Left ventricle myocardium inferior (tissue), 1 donor: ENCODE measurements at regions not wholly inside any gene's neighbourhood (a gene's known extent, or its start where the extent isn't known, plus 50 kb on each side); places are given as distances from the start of the nearest gene placed in this dataset.
"Not testable (repeated sequence)": the region's sequence is repeated elsewhere in the genome, so short reads cannot be mapped to it uniquely, and the experiment has no call there.

ENCODE experiments used
- DNase-seq: peaks from one replicate; pipeline ENCODE4 v3.0.0-alpha.2; 2020
- H3K27ac ChIP-seq: fragments of 200-600 bp; replicated peaks from 2 replicates; pipeline ENCODE4 v1.8.0; 2021
- H3K27me3 ChIP-seq: fragments of 200-600 bp; 2 replicates; pipeline ENCODE4 v1.8.0; 2021; ENCODE audit warnings: low read depth
- H3K36me3 ChIP-seq: fragments of 200-600 bp; 2 replicates; pipeline ENCODE4 v1.8.0; 2021
- H3K4me1 ChIP-seq: fragments of 200-600 bp; 2 replicates; pipeline ENCODE4 v1.8.0; 2021
- H3K4me3 ChIP-seq: fragments of 200-600 bp; 2 replicates; pipeline ENCODE4 v1.8.0; 2021; ENCODE audit warnings: mild to moderate bottlenecking, moderate library complexity
- H3K9me3 ChIP-seq: fragments of 200-600 bp; replicated peaks from 2 replicates; pipeline ENCODE4 v1.8.0; 2021
- intact Hi-C: fragments of 100-400 bp; cut with micrococcal nuclease; formaldehyde crosslinking; loops from one replicate; pipeline ENCODE4 v1.11.0; 2022
- donor health status: DM: no; HTN: yes; CAD: no; lungs with severe emphysema.

DNA sequence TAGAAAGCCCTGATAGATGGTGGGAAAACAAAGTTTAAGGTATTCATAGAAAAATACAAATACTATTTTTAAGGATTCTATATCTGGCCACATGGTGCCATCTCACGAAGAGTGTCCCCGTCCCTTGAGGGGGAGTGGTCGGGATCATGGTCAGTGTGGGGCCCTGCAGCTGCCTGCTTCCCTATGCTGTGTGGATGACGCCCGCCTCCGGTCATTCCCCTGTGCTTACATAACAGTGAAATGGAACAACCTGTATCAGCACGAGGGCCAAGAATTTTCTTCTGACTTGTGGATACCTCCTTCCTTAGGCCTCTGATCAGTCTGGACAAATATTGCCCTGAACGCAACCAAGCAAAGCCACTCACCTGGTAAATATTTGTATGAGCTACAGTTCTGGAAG lies 2724.1 kb upstream of the TPTE start:
- DNase-seq, H3K4me1 ChIP-seq, H3K36me3 ChIP-seq, H3K9me3 ChIP-seq, H3K4me3 ChIP-seq, H3K27me3 ChIP-seq, intact Hi-C loops, H3K27ac ChIP-seq: not testable (repeated sequence)

DNA sequence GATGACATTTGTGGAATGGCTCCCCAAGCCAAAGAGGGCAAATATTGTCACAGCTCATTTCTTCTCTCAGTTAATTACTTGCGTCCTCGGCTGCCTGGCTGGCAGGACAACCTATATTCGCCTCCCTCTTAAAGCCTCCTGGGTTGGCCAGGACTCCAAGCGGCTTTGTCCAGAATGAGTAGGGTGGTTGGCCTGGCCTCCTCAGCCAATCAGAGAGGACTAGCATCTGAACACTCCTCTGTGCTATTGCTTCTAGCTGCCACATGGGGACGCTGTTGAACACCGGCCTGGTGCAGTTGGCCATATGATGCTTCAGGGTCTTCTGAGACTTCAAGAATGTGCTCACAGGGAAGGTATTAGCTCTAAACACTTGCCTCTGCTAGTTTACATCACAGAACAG lies 2722.9 kb upstream of the TPTE start:
- H3K9me3 ChIP-seq, H3K4me3 ChIP-seq, H3K27me3 ChIP-seq, H3K27ac ChIP-seq, H3K4me1 ChIP-seq, intact Hi-C loops, DNase-seq, H3K36me3 ChIP-seq: not testable (repeated sequence)

DNA sequence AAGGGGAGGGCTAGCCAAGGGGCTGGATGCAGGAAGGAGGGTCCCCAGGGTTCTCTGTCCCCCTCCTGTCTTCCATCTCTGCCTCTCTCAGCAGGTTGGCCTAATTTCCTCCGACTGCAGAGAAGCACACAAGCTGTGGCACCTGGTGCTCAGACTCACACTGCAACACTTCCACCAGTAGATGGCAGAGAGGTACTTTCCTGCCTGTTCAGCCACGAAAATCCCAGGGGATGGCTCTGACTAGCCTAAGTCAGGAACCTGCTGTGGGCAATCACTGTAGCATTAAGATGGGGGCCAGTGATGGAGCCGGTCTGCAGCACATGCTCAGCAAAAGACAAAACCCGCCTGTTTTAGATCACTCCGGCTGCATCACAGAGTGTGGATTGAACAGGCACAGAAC lies 2721.7 kb upstream of the TPTE start:
- H3K4me1 ChIP-seq, intact Hi-C loops, DNase-seq, H3K27me3 ChIP-seq, H3K4me3 ChIP-seq, H3K36me3 ChIP-seq, H3K9me3 ChIP-seq, H3K27ac ChIP-seq: not testable (repeated sequence)

DNA sequence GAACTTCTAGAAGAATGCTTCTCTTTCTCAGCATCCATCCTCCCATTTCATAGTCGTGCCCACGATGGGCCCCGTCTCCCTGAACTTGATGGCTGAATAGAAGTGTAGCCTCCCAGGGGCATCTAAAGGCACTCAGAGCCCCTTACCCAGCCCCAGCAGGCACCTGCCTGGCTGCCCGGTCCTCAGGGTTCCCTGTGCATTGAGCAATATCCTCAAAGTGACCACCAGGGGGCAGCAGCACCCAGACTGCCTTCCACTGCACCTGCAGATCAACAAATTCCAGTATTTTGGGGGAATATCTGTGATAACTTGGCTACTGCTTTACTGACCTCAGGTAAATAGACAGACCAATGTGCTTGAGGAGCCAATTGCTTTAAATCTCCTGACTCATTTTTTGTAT lies 2707.9 kb upstream of the TPTE start:
- H3K9me3 ChIP-seq, H3K4me1 ChIP-seq, H3K4me3 ChIP-seq, H3K27ac ChIP-seq, DNase-seq, intact Hi-C loops, H3K27me3 ChIP-seq, H3K36me3 ChIP-seq: not testable (repeated sequence)

DNA sequence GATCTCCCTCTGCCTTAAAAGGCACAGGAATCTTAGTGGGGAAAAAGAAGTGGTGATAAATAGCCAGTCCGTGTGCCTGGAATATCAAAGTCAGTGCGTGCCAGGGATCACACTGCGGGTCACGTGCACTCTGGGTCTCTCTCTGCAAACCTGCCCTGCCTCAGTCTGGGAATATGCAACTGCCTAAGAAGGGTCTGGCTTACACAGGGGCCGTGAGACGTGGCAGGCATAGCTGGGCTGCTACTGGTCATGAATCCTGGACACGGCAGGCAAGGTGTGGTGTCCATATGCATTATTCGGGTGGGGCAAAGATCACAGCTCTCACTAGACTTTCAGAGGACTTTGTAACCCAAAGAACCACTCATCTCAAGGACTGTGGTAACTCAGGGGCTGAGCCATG lies 2704.4 kb upstream of the TPTE start:
- H3K27me3 ChIP-seq, H3K27ac ChIP-seq, H3K9me3 ChIP-seq: not testable (repeated sequence)

DNA sequence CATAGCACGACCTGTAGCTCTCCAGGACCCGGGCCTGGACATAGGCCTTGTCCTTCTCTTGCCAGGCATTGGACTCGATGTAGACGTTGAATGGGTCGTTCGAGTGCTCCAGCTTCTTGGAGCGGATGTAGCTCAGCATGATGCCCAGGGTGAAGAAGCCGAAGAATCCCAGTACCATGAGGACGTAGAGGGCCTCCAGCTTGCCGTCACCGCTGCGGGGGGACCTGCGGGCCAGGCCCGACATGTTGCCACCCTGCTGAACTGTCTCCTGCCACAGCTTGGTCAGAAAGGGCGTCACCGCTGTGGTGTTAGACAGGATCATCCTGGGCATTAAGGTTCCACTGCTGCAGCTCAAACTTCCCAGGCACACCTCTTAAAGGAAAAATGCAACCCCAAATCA lies 2702.1 kb upstream of the TPTE start:
- H3K27me3 ChIP-seq, H3K4me3 ChIP-seq, intact Hi-C loops, H3K9me3 ChIP-seq, H3K27ac ChIP-seq, H3K4me1 ChIP-seq, DNase-seq, H3K36me3 ChIP-seq: not testable (repeated sequence)

More for the DNA sequence above, 2704.4 kb upstream of the TPTE start:
- H3K4me3 ChIP-seq, H3K4me1 ChIP-seq, intact Hi-C loops, DNase-seq, H3K36me3 ChIP-seq: not testable (repeated sequence)

DNA sequence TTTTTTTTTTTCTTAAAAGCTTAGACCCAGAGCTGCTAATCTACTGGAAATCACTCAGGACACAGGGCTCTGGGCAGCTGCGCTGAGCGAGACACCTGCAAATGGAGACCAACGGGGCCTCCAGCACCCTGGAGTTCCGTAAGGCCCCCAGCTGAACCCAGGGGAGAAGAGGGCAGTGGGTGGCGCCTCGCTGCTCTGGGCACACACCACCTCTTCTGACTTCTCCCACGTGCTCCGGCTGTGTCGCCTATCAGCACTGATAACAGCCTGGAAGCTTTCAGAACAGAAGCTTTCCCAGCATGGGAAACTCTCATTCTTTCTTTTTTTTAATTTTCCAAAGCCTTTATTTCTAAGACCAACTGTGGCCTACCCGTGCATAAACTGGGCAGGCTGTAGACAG lies 2695.8 kb upstream of the TPTE start:
- DNase-seq, H3K4me1 ChIP-seq, intact Hi-C loops, H3K4me3 ChIP-seq, H3K36me3 ChIP-seq, H3K27me3 ChIP-seq, H3K27ac ChIP-seq, H3K9me3 ChIP-seq: not testable (repeated sequence)

DNA sequence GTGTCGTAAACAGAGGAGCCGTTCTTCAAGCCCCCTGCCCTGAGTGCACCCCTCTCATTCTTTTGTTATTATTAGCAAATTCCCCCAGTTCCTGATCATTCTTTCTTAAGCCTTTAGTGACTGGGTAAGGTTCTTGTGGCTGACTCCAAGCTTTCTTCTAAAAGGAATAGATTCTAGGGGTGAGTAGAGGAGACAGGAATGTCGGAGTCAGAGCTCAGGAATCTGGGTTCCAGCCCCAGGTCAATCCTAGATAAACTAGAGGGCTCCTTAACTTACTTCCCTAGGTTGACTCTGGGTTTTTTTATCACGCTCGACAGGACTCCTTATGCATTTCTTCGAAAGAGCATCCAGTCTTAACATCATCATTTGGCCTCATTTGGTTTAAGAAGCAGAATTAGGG lies 2695.2 kb upstream of the TPTE start:
- DNase-seq, H3K9me3 ChIP-seq, H3K36me3 ChIP-seq, H3K4me1 ChIP-seq, intact Hi-C loops, H3K4me3 ChIP-seq, H3K27ac ChIP-seq, H3K27me3 ChIP-seq: not testable (repeated sequence)

DNA sequence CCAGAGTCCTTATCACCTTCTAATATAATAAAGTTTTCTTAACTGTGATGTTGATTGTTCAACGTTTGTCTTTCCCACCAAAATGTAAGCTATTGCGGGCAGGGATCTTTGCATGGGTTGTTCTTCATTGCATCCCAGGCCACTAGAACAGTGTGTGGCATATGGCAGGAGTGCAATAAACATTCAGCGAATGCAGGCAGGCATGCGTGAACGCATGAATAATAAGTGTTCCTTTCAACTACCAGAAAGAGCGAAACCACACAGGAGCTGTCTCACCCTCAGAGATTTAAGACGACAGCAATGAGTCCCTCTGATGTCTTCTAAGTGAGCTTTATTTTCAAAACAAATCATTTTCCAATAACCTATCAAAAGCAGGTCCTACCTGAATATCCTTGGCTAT lies 2693.1 kb upstream of the TPTE start:
- H3K27me3 ChIP-seq, H3K9me3 ChIP-seq, H3K36me3 ChIP-seq, intact Hi-C loops, H3K27ac ChIP-seq, H3K4me1 ChIP-seq, H3K4me3 ChIP-seq, DNase-seq: not testable (repeated sequence)

DNA sequence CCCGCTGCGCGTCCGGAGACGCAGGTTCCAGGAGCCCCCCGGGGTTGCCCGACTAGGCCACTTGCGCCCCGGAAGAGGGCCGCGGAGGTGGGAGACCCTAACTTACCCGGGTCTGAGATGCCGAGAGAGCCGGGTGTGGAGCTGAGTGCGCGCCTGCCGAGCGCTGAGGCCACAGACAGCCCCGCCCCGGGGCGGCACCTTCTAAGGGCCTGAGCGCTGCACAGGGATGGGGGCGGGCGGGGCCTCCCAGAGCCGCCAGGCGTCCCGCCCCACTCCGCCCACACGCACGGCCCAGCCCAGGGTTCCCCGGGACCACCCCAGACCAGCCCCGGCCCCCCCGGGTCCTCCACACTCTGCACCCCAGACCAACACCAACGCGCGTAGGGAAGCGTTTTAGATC lies 2692.0 kb upstream of the TPTE start:
- H3K36me3 ChIP-seq, DNase-seq, H3K27ac ChIP-seq, H3K9me3 ChIP-seq, H3K27me3 ChIP-seq, H3K4me3 ChIP-seq, intact Hi-C loops, H3K4me1 ChIP-seq: not testable (repeated sequence)

DNA sequence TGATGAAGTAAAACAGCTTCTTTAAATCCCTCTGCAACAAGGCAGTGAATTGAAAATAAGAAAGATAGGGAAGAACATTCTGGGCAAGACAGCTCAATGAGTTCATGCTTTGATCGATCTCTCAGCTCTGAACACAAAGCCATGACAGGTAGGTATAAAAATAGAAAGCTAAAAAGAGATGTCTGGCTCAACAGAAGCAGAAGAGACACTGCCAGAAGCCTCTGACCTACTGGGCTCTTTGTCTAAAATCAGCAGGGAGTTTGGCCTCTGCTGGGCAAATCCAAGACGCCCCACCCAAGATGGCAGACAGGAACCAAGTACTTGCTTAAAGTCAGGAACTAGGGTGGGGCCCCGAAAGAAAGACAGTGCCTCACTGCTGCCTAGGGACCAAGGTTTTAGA lies 2684.1 kb upstream of the TPTE start:
- H3K9me3 ChIP-seq, H3K27me3 ChIP-seq, H3K4me3 ChIP-seq, H3K4me1 ChIP-seq, intact Hi-C loops, H3K36me3 ChIP-seq, DNase-seq, H3K27ac ChIP-seq: not testable (repeated sequence)

DNA sequence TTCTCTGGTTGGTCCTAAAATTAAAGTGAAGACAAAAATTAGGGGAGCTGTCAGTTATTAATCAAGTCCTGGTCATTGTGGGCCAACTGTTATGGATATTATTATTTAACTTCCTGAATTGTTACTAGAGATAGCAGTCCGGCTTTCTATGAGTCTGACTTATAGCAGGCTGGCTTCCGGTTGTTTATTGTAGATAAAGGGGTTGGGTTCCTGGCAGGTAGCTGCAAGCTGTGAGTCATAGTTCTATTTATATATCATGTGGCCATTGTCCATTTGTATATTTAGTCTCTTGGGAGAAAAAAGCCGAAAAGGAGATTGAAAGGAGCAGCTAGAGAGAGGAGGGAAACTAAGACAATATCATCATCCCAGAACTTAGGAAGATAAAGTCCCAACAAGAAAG lies 2668.0 kb upstream of the TPTE start:
- H3K4me1 ChIP-seq, DNase-seq, H3K4me3 ChIP-seq, H3K27me3 ChIP-seq, H3K36me3 ChIP-seq, H3K27ac ChIP-seq, H3K9me3 ChIP-seq, intact Hi-C loops: not testable (repeated sequence)

DNA sequence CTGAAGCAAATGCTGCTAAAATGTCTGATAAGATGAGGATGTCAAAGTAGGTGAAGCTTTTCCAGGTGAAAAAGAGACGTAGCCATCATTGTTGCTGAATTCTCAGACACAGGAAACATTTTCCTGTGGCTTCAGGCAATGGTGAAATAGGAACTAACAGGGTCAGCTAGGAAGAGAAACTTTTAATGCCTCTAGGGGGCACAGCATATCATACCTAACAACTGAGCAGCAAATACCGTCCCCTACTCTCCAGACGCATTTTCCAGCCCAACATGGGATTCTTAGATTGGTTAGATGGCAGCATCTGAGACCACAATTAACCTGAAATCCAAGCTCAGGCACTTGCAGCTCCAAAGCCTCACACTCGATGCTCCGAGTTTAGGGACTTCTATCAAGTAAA lies 2667.5 kb upstream of the TPTE start:
- intact Hi-C loops, H3K4me3 ChIP-seq, H3K27ac ChIP-seq: not testable (repeated sequence)

More for the DNA sequence above, 2667.5 kb upstream of the TPTE start:
- not testable (repeated sequence) for H3K4me1 ChIP-seq, H3K27me3 ChIP-seq, H3K36me3 ChIP-seq, DNase-seq, H3K9me3 ChIP-seq
